Tibial artery (tissue), 4 donors: ENCODE measurements at regions not wholly inside any gene's neighbourhood (a gene's known extent, or its start where the extent isn't known, plus 50 kb on each side); places are given as distances from the start of the nearest gene placed in this dataset.

Source experiments
- DNase-seq, 2 donors: peaks; one replicate each; pipeline ENCODE4 v3.0.0-alpha.2; 2019
- H3K27ac ChIP-seq, 2 donors: fragments of 200-600 bp; sonication (generic) in 1 of 2; 1 replicate in 1 of 2; 2 replicates in 1 of 2; pipeline ENCODE4 v1.5.1; 2018 to 2019; ENCODE audit warnings: mild to moderate bottlenecking in 1 of 2
- H3K27me3 ChIP-seq, 2 donors: fragments of 200-600 bp; sonication (generic) in 1 of 2; one replicate each; pipeline versions ENCODE4 v1.5.1 to v1.6.0; 2016 to 2019
- H3K36me3 ChIP-seq, 3 donors: fragments of 200-600 bp; sonication (generic) in 2 of 3; one replicate each; pipeline ENCODE4 v1.5.1; 2016 to 2019; ENCODE audit warnings: mild to moderate bottlenecking in 2 of 3
- H3K4me1 ChIP-seq, 4 donors: fragments of 200-600 bp; sonication (generic) in 2 of 4; 1 replicate in 3 of 4; 2 replicates in 1 of 4; pipeline ENCODE4 v1.5.1; 2016 to 2019
- H3K4me3 ChIP-seq, 2 donors: fragments of 200-600 bp; sonication (generic) in 1 of 2; 1 replicate in 1 of 2; 2 replicates in 1 of 2; pipeline ENCODE4 v1.5.1; 2018 to 2019; ENCODE audit warnings: mild to moderate bottlenecking in 2 of 2
- H3K9me3 ChIP-seq, 3 donors: fragments of 200-600 bp; sonication (generic) in 1 of 3; one replicate each; pipeline ENCODE4 v1.5.1; 2016 to 2019
- CTCF ChIP-seq, 2 experiments: fragments of 200-600 bp in 1 of 2; fragments of 450-650 bp in 1 of 2; IDR thresholded peaks; one replicate each; pipeline ENCODE4 v1.5.1; 2017 to 2019; ENCODE audit warnings: antibody characterized with exemption in 2 of 2, mild to moderate bottlenecking in 1 of 2, moderate library complexity in 1 of 2
- intact Hi-C: fragments of 100-400 bp; cut with DNase I; formaldehyde crosslinking; loops from one replicate; pipeline ENCODE4 v1.15.0; 2023; ENCODE audit warnings: low total_unique reads

- Histone ChIP-seq H3K4me1 (no peaks in the 10 kb centered on the region), H3K9me3 (no peaks in the 10 kb centered on the region), H3K27ac (no peak overlapping the region), H3K36me3 (no peaks in the 10 kb centered on the region), H3K27me3 (no peaks in the 10 kb centered on the region), H3K4me3 (no peak overlapping the region)
- no peak for TF ChIP-seq CTCF (IDR thresholded peaks at IDR 0.05)
- intact Hi-C loops, result no loop called here
- no peak for DNase-seq
These were observed 422.9 kb downstream of the DTWD2 start for GRCh38 chr5:118565335-118565971.

GRCh38 chr5:118561971-118562370, 426.4 kb downstream of the DTWD2 start:
- TF ChIP-seq CTCF (IDR thresholded peaks at IDR 0.05), result no peak

GRCh38 chr5:118561235-118561634, 427.1 kb downstream of the DTWD2 start:
- intact Hi-C loops, result no loop called here
- Histone ChIP-seq H3K9me3 (no peaks in the 10 kb centered on the region), H3K27ac (no peak overlapping the region), H3K4me3 (no peak overlapping the region), H3K27me3 (no peaks in the 10 kb centered on the region), H3K36me3 (no peaks in the 10 kb centered on the region), H3K4me1 (no peaks in the 10 kb centered on the region)
- DNase-seq, result no peak
- TF ChIP-seq CTCF (IDR thresholded peaks at IDR 0.05), result no peak

More at GRCh38 chr5:118561971-118562370, 426.4 kb downstream of the DTWD2 start:
- H3K27me3 ChIP-seq, result no peaks in the 10 kb centered on the region
- H3K4me1 ChIP-seq, result no peaks in the 10 kb centered on the region
- no peak for DNase-seq
- H3K36me3 ChIP-seq, result no peaks in the 10 kb centered on the region
- H3K27ac ChIP-seq, result no peak overlapping the region
- intact Hi-C loops, result no loop called here
- H3K9me3 ChIP-seq, result no peaks in the 10 kb centered on the region
- no peak overlapping the region for H3K4me3 ChIP-seq

- intact Hi-C loops, result no loop called here
- DNase-seq, result no peak
- no peak overlapping the region for H3K27ac ChIP-seq
- no peaks in the 10 kb centered on the region for H3K9me3 ChIP-seq
- H3K27me3 ChIP-seq, result no peaks in the 10 kb centered on the region
- no peaks in the 10 kb centered on the region for H3K4me1 ChIP-seq
- no peak for TF ChIP-seq CTCF (IDR thresholded peaks at IDR 0.05)
- H3K36me3 ChIP-seq, result no peaks in the 10 kb centered on the region
- no peak overlapping the region for H3K4me3 ChIP-seq
These were observed 429.5 kb downstream of the DTWD2 start for GRCh38 chr5:118558871-118559270.

GRCh38 chr5:118557251-118557661, 431.1 kb downstream of the DTWD2 start:
- no peak for TF ChIP-seq CTCF (IDR thresholded peaks at IDR 0.05)
- Histone ChIP-seq H3K9me3 (no peaks in the 10 kb centered on the region), H3K4me1 (no peaks in the 10 kb centered on the region), H3K4me3 (no peak overlapping the region), H3K36me3 (no peaks in the 10 kb centered on the region), H3K27ac (no peak overlapping the region), H3K27me3 (no peaks in the 10 kb centered on the region)
- DNase-seq, result no peak
- intact Hi-C loops, result no loop called here

GRCh38 chr5:118556792-118557191, 431.6 kb downstream of the DTWD2 start:
- no peaks in the 10 kb centered on the region for H3K36me3 ChIP-seq
- no peak for TF ChIP-seq CTCF (IDR thresholded peaks at IDR 0.05)
- DNase-seq, result no peak
- H3K4me1 ChIP-seq, result no peaks in the 10 kb centered on the region
- no peak overlapping the region for H3K4me3 ChIP-seq
- no peak overlapping the region for H3K27ac ChIP-seq
- intact Hi-C loops, result no loop called here
- H3K27me3 ChIP-seq, result no peaks in the 10 kb centered on the region
- no peaks in the 10 kb centered on the region for H3K9me3 ChIP-seq
